ENCODE measurements at regions not wholly inside any gene's neighbourhood (a gene's known extent, or its start where the extent isn't known, plus 50 kb on each side); places are given as distances from the start of the nearest gene placed in this dataset.

DNA sequence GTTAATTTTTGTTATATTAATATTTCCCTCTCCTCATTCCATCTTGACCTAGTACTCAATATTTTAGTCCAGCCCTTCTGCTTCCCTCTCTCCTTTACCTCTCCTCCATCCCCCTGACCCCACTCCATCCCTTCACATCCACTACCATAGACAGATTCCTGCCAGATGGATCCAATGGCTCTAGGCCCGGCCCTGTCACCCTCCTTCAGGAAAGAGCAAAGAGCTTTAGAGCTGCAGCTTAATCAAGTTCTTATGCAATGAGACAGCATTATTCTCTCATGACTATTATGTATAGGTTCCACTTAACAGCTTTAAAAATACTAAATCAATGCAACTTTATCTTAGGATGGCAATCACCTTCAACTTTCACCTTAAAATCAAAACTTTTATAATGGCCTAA, 200.7 kb upstream of the TTC14 start:
- DNase-seq, result no peak
- CTCF ChIA-PET, result no interaction called here

DNA sequence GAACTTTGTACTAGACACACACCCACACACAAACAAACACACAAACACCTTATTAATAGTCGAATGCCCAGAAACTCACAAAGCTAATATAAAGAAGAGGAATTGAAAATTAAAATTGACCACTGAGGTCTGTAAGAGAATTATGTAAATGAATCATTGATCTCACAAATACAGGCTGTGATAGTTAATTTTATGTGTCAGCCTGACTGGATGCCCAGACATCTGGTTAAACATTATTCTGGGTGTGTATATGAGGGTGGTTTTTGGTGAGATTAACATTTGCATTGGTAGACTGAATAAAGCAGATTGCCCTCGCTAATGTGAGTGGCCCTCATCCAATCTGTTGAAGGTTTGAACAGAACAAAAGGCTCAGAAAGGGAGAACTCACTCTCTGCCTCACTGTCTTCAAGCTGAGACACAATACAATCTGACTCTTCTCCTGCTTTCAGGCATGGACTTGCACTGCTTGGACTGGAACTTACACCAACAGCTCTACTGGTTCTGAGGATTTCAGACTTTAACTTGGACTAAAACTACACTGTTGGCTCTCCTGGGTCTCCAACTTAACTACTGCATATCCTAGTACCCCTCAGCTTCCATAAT, 199.4 kb upstream of the TTC14 start:
- H3K27ac Mint-ChIP-seq, result no peak overlapping the region
- H3K27me3 Mint-ChIP-seq, result no peaks in the 10 kb centered on the region
- H3K4me1 Mint-ChIP-seq (ENCODE audit: low read depth), result no peaks in the 10 kb centered on the region
- H3K36me3 Mint-ChIP-seq (ENCODE audit: low read depth), result no peaks in the 10 kb centered on the region
- intact Hi-C loops (cut with micrococcal nuclease), result no loop called here
- H3K4me3 Mint-ChIP-seq, result no peak overlapping the region
- ChIA-PET CTCF (no interaction called here), POLR2A (no interaction called here)
- H3K9me3 Mint-ChIP-seq, result no peaks in the 10 kb centered on the region
- ATAC-seq (no peak), DNase-seq (no peak)
- TF ChIP-seq, protein P1, sequence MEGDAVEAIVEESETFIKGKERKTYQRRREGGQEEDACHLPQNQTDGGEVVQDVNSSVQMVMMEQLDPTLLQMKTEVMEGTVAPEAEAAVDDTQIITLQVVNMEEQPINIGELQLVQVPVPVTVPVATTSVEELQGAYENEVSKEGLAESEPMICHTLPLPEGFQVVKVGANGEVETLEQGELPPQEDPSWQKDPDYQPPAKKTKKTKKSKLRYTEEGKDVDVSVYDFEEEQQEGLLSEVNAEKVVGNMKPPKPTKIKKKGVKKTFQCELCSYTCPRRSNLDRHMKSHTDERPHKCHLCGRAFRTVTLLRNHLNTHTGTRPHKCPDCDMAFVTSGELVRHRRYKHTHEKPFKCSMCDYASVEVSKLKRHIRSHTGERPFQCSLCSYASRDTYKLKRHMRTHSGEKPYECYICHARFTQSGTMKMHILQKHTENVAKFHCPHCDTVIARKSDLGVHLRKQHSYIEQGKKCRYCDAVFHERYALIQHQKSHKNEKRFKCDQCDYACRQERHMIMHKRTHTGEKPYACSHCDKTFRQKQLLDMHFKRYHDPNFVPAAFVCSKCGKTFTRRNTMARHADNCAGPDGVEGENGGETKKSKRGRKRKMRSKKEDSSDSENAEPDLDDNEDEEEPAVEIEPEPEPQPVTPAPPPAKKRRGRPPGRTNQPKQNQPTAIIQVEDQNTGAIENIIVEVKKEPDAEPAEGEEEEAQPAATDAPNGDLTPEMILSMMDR (IDR thresholded peaks at IDR 0.05), result no peak

More for the DNA sequence above, 200.7 kb upstream of the TTC14 start:
- Mint-ChIP-seq H3K4me3 (no peak overlapping the region), H3K27ac (no peak overlapping the region), H3K27me3 (no peaks in the 10 kb centered on the region), H3K4me1 (ENCODE audit: low read depth) (no peaks in the 10 kb centered on the region), H3K36me3 (ENCODE audit: low read depth) (no peaks in the 10 kb centered on the region), H3K9me3 (no peaks in the 10 kb centered on the region)
- TF ChIP-seq, protein P1 (IDR thresholded peaks at IDR 0.05), result no peak
- intact Hi-C loops (cut with micrococcal nuclease), result no loop called here
- POLR2A ChIA-PET, result no interaction called here
- ATAC-seq, result no peak

- POLR2A ChIA-PET, result no interaction called here
- H3K4me3 Mint-ChIP-seq, result no peak overlapping the region
- ATAC-seq, result no peak
- no peak overlapping the region for H3K27ac Mint-ChIP-seq
- H3K27me3 Mint-ChIP-seq, result no peaks in the 10 kb centered on the region
- DNase-seq, result no peak
- no peaks in the 10 kb centered on the region for H3K36me3 Mint-ChIP-seq (ENCODE audit: low read depth)
- intact Hi-C loops (cut with micrococcal nuclease), result no loop called here
- H3K4me1 Mint-ChIP-seq (ENCODE audit: low read depth), result no peaks in the 10 kb centered on the region
- CTCF ChIA-PET, result no interaction called here
- TF ChIP-seq, protein P1 (IDR thresholded peaks at IDR 0.05), result no peak
- H3K9me3 Mint-ChIP-seq, result no peaks in the 10 kb centered on the region
Measured at GRCh38 chr3:180403156-180403555, 198.8 kb upstream of the TTC14 start.

DNA sequence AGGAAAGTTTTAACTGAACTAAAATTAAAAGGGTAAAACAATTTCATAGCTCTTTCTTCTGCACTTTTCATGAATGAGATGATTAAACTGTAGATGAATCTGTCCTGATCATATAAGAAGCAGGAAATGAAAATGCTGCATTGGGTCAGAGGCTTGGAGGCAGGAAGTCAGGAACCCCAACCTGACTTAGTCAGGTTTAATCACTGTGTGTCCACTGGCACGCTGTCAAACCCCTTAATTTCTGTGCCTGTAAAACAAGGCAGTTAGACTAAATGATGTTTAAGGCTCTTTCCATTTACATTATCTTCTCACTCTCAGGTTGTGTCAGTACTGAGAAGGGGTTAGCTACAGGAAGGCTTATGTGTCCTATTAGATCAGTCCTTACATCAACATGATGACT, 193.3 kb upstream of the TTC14 start:
- intact Hi-C loops (cut with micrococcal nuclease), result no loop called here
- Mint-ChIP-seq H3K27ac (no peak overlapping the region), H3K9me3 (no peaks in the 10 kb centered on the region), H3K27me3 (no peaks in the 10 kb centered on the region), H3K36me3 (ENCODE audit: low read depth) (no peaks in the 10 kb centered on the region), H3K4me3 (no peak overlapping the region), H3K4me1 (ENCODE audit: low read depth) (no peaks in the 10 kb centered on the region)
- DNase-seq (no peak), ATAC-seq (no peak)
- POLR2A ChIA-PET, result no interaction called here
- TF ChIP-seq, protein P1 (IDR thresholded peaks at IDR 0.05), result no peak
- CTCF ChIA-PET, result no interaction called here

GRCh38 chr3:180409170-180409569, 192.8 kb upstream of the TTC14 start:
- no peak for ATAC-seq
- no peak overlapping the region for H3K4me3 Mint-ChIP-seq
- POLR2A ChIA-PET, result no interaction called here
- H3K27ac Mint-ChIP-seq, result no peak overlapping the region
- H3K4me1 Mint-ChIP-seq (ENCODE audit: low read depth), result no peaks in the 10 kb centered on the region
- intact Hi-C loops (cut with micrococcal nuclease), result no loop called here
- no peaks in the 10 kb centered on the region for H3K27me3 Mint-ChIP-seq
- CTCF ChIA-PET, result no interaction called here
- TF ChIP-seq, protein P1 (IDR thresholded peaks at IDR 0.05), result no peak
- no peaks in the 10 kb centered on the region for H3K9me3 Mint-ChIP-seq
- no peak for DNase-seq
- no peaks in the 10 kb centered on the region for H3K36me3 Mint-ChIP-seq (ENCODE audit: low read depth)
